Tibial artery (tissue), 4 donors: ENCODE measurements at regions not wholly inside any gene's neighbourhood (a gene's known extent, or its start where the extent isn't known, plus 50 kb on each side); places are given as distances from the start of the nearest gene placed in this dataset.
"Not testable (repeated sequence)": the region's sequence is repeated elsewhere in the genome, so short reads cannot be mapped to it uniquely, and the experiment has no call there.

Source experiments
- DNase-seq, 2 donors: peaks; one replicate each; pipeline ENCODE4 v3.0.0-alpha.2; 2019
- H3K27ac ChIP-seq, 2 donors: fragments of 200-600 bp; sonication (generic) in 1 of 2; 1 replicate in 1 of 2; 2 replicates in 1 of 2; pipeline ENCODE4 v1.5.1; 2018 to 2019; ENCODE audit warnings: mild to moderate bottlenecking in 1 of 2
- H3K27me3 ChIP-seq, 2 donors: fragments of 200-600 bp; sonication (generic) in 1 of 2; one replicate each; pipeline versions ENCODE4 v1.5.1 to v1.6.0; 2016 to 2019
- H3K36me3 ChIP-seq, 3 donors: fragments of 200-600 bp; sonication (generic) in 2 of 3; one replicate each; pipeline ENCODE4 v1.5.1; 2016 to 2019; ENCODE audit warnings: mild to moderate bottlenecking in 2 of 3
- H3K4me1 ChIP-seq, 4 donors: fragments of 200-600 bp; sonication (generic) in 2 of 4; 1 replicate in 3 of 4; 2 replicates in 1 of 4; pipeline ENCODE4 v1.5.1; 2016 to 2019
- H3K4me3 ChIP-seq, 2 donors: fragments of 200-600 bp; sonication (generic) in 1 of 2; 1 replicate in 1 of 2; 2 replicates in 1 of 2; pipeline ENCODE4 v1.5.1; 2018 to 2019; ENCODE audit warnings: mild to moderate bottlenecking in 2 of 2
- H3K9me3 ChIP-seq, 3 donors: fragments of 200-600 bp; sonication (generic) in 1 of 3; one replicate each; pipeline ENCODE4 v1.5.1; 2016 to 2019
- intact Hi-C: fragments of 100-400 bp; cut with DNase I; formaldehyde crosslinking; loops from one replicate; pipeline ENCODE4 v1.15.0; 2023; ENCODE audit warnings: low total_unique reads
- TF ChIP-seq, protein P1 (sequence below), 2 experiments: fragments of 200-600 bp in 1 of 2; fragments of 450-650 bp in 1 of 2; IDR thresholded peaks; one replicate each; pipeline ENCODE4 v1.5.1; 2017 to 2019; ENCODE audit warnings: antibody characterized with exemption in 2 of 2, mild to moderate bottlenecking in 1 of 2, moderate library complexity in 1 of 2

DNA sequence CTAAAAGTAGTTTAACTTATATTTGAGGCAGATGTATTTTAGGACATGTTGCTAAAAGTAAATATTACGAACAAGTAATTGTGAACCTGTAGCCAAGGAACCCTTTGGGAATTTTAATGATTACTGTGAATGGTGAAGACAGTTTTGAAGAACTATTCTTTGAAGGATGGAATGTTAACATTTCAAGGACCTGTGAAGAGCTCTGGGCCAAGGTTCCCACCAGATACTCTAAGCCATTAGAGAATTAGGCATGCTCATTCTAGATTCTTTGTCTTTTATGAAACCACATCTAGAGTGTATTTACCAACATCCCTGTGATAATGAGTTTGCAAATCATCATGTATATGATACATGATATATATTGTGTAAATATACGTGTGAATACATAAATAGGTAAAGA is 99.8 kb downstream of the SEPTIN7 start:
- H3K4me1 ChIP-seq: peaks cover 0 to 8% (median 0%) of the 10 kb centered on the region in 4 donors
- H3K36me3 ChIP-seq: peaks cover 37 to 78% (median 48%) of the 10 kb centered on the region in 3 donors
- H3K4me3 ChIP-seq: no peak overlapping the region
- intact Hi-C loops: no loop called here
- H3K27ac ChIP-seq: no peak overlapping the region
- no peak for DNase-seq
- no peaks in the 10 kb centered on the region for H3K27me3 ChIP-seq
- H3K9me3 ChIP-seq: no peaks in the 10 kb centered on the region
- TF ChIP-seq, protein P1, sequence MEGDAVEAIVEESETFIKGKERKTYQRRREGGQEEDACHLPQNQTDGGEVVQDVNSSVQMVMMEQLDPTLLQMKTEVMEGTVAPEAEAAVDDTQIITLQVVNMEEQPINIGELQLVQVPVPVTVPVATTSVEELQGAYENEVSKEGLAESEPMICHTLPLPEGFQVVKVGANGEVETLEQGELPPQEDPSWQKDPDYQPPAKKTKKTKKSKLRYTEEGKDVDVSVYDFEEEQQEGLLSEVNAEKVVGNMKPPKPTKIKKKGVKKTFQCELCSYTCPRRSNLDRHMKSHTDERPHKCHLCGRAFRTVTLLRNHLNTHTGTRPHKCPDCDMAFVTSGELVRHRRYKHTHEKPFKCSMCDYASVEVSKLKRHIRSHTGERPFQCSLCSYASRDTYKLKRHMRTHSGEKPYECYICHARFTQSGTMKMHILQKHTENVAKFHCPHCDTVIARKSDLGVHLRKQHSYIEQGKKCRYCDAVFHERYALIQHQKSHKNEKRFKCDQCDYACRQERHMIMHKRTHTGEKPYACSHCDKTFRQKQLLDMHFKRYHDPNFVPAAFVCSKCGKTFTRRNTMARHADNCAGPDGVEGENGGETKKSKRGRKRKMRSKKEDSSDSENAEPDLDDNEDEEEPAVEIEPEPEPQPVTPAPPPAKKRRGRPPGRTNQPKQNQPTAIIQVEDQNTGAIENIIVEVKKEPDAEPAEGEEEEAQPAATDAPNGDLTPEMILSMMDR (IDR thresholded peaks at IDR 0.05): no peak

DNA sequence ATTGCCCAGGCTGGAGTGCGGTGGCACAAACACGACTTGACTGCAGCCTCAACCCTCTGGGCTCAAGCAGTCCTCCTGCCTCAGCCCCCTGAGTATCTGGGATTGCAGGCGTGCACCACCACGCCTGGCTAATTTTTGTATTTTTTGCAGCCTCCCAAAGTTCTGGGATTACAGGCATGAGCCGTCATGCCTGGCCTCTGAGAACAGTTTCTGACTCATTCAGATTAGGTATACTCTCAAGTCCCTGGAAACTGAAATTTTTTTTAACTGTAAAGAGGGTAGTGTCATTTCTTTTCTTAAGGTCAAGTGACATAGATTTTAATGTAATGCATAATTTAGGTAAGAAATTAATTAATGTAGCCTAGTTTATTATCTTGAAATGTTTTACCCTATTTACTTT is 104.7 kb downstream of the SEPTIN7 start:
- H3K4me1 ChIP-seq: peaks cover 0 to 13% (median 8%) of the 10 kb centered on the region in 4 donors
- no peak for DNase-seq
- TF ChIP-seq, protein P1 (IDR thresholded peaks at IDR 0.05): no peak
- H3K36me3 ChIP-seq: peaks cover 16 to 46% (median 27%) of the 10 kb centered on the region in 3 donors
- intact Hi-C loops: loop anchor here (5.0 kb wide), 1 partner anchor 198 kb away; no protein-coding TSS in a partner anchor
- H3K27me3 ChIP-seq: no peaks in the 10 kb centered on the region
- H3K9me3 ChIP-seq: no peaks in the 10 kb centered on the region
- H3K27ac ChIP-seq: no peak overlapping the region
- no peak overlapping the region for H3K4me3 ChIP-seq

DNA sequence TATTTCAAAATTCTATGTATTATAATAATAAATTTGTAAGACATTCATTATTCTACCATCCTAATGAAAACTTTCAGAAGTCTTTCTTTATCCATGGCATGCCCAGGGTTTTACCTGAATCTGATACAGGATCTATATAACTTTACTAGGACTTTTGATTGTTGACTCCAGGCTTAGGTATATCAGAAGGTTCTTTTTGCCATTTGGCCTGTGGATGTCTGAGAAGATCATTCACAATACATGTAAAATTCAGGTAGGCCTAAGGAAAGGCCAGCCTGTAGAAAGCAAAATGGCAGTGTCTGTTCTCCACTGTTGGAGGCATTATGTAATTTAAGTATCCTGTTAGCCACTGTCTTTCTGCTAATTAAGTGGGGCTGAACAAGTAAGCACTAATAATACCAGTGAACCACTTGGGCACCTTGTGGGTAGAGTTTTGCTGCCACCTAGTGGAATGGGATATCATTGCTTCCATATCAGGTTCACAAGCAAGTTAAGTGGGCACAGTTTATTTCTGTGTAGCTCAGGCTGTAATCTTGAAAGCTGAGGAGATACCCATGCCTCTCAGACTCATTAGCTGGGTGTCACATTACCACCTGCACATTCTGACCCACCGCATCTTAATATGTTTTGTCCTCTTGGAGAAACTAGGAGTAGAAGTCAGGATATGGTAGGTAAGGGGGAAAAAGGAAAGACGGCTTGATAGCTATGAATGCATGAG is 105.5 kb downstream of the SEPTIN7 start:
- Histone ChIP-seq H3K36me3 (peaks cover 10 to 39% (median 27%) of the 10 kb centered on the region in 3 donors), H3K27me3 (no peaks in the 10 kb centered on the region), H3K4me1 (peaks cover 0 to 13% (median 8%) of the 10 kb centered on the region in 4 donors), H3K4me3 (no peak overlapping the region), H3K27ac (no peak overlapping the region), H3K9me3 (no peaks in the 10 kb centered on the region)
- TF ChIP-seq, protein P1 (IDR thresholded peaks at IDR 0.05): peak; percentile 92 to 93
- intact Hi-C loops: loop anchor here (5.0 kb wide), 1 partner anchor 199 kb away; no protein-coding TSS in a partner anchor
- peak in 1 of 2 donors; percentile 43 for DNase-seq

DNA sequence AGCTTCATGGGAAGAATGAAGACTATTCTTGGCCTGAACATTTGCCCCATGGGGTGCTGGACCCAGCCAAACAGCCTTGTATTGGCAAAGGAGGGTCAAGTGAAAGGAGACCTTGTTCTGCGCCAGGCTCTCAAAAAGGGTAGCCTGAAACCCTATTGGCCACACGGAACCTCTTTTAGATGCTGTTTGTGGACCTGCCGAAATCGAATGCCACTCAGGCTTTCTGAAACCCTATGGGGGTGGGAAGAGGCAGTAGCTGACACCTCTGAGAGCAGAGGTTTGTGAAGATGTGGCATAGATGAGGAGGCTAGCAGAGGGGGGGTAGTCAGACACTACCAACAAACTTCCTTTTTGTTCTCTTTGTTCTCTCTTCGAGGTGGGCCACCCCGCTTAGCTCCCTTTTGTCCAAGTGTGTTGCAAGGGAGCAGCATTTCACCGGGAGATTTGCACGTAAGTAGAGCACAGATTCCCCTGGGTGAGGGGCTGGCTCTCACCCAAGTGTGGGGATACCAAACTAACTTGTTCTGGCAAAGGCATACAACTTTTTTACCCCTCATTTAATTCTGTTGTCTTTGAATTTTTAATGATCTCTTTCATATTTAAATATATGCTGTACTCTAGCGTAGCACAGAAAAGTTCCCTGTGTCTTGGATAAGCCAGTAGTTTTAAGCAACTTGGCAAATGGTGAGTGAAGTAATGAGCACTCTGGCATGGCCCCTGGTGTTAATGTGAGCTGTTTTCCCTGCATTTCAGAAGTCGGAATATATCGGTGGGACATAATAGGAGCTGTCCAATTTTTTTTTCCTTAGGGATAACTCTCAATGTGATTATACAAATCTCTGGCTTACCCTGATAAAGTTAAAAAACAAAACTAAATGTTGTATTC is 107.7 kb downstream of the SEPTIN7 start:
- no peaks in the 10 kb centered on the region for H3K27me3 ChIP-seq
- no peaks in the 10 kb centered on the region for H3K9me3 ChIP-seq
- H3K36me3 ChIP-seq: peaks cover 10 to 18% (median 18%) of the 10 kb centered on the region in 3 donors
- peaks cover 0 to 13% (median 8%) of the 10 kb centered on the region in 4 donors for H3K4me1 ChIP-seq
- TF ChIP-seq, protein P1 (IDR thresholded peaks at IDR 0.05): no peak
- DNase-seq: no peak
- H3K27ac ChIP-seq: no peak overlapping the region
- intact Hi-C loops: loop anchor here (5.0 kb wide), 1 partner anchor 201 kb away; no protein-coding TSS in a partner anchor
- no peak overlapping the region for H3K4me3 ChIP-seq

DNA sequence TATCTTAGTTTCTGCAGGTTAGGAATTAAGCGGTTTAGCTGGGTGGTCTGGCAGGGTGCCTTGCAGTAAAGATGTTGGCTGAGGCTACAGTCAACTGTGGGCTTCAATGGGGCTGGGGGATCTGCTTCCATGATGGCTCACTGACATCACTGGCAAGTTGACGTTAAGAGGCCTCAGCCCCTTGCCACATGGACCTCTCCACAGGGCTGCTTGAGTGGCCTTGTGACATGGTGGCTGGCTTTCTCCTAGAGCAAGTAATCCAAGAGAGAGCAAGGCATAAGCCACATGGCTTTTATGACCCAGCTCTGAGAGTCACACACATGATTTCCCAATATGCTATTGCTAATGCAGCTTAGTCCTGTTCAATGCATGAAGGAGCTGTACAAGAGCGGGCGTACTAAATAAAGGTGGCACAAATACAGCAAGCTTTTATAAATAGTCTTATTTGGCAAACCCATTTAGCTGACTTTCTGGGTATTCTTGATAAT is 109.1 kb downstream of the SEPTIN7 start:
- DNase-seq: no peak
- intact Hi-C loops: loop anchor here (5.0 to 10.0 kb wide), 2 partner anchors 203 to 405 kb away; no protein-coding TSS in a partner anchor
- Histone ChIP-seq H3K27ac (no peak overlapping the region), H3K27me3 (no peaks in the 10 kb centered on the region), H3K4me3 (no peak overlapping the region), H3K9me3 (no peaks in the 10 kb centered on the region), H3K4me1 (peaks cover 0 to 13% (median 8%) of the 10 kb centered on the region in 4 donors), H3K36me3 (peaks cover 0 to 7% (median 6%) of the 10 kb centered on the region in 3 donors)
- TF ChIP-seq, protein P1 (IDR thresholded peaks at IDR 0.05): no peak

DNA sequence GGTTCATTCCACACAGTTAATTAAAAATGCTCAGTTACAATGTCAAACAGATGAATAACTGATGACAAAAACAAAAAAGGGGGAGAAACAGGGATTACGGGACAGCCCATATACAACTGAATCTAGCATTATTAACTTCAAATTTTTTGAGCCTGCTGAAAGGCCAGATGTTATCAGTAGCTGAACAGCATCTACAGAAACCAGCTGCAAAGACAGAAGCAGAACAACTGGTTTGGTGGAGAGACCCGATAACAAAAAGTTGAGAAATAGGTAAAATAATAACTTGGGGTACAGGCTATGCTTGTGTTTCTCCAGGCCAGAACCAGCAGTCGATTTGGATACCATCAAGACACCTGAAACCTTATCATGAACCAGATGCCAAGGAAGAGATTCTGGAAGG is 109.8 kb downstream of the SEPTIN7 start:
- not testable (repeated sequence) for H3K4me3 ChIP-seq, H3K9me3 ChIP-seq, H3K36me3 ChIP-seq, DNase-seq, H3K27ac ChIP-seq, H3K27me3 ChIP-seq
- H3K4me1 ChIP-seq: peaks cover 0 to 13% (median 8%) of the 10 kb centered on the region in 4 donors
- intact Hi-C loops: loop anchor here (10.0 kb wide), 1 partner anchor 404 kb away; no protein-coding TSS in a partner anchor

DNA sequence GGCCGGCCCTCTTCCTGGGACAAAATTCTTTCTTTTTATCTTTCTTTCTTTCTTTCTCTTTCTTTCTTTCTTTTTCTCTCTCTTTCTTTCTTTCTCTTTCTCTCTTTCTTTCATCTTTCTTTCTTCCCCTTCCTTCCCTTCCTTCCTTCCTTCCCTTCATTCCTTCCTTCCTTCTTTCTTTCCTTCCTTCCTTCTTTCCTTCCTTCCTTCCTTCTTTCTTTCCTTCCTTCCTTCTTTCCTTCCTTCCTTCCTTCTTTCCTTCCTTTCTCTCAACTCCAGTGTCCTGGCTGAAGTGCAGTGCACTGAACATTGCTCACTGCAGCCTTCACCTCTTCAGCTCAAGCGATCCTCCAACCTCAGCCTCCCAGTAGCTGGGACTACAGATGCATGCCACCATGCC is 112.5 kb downstream of the SEPTIN7 start:
- not testable (repeated sequence) for DNase-seq, H3K4me1 ChIP-seq
- intact Hi-C loops: loop anchor here (10.0 kb wide), 1 partner anchor 401 kb away; no protein-coding TSS in a partner anchor

DNA sequence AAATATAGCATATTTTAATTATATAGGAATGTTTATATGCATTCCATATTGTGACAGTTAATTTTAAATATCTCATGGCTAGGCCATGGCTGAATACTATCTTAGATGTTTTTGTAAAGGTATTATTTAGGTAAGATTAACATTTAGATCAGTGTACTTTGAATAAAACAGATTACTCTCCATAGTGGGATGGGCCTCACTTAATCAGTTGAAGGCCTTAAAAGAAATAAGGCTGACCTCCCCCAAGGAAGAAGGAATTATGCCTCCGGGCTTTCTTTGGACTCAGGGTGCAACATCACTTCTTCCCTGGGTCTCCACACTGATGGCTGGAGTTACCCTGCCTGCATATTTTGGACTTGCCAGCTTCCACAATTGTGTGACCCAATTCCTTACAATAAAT is 113.4 kb downstream of the SEPTIN7 start:
- H3K9me3 ChIP-seq, H3K36me3 ChIP-seq, H3K27me3 ChIP-seq, H3K4me1 ChIP-seq, H3K27ac ChIP-seq, DNase-seq, H3K4me3 ChIP-seq: not testable (repeated sequence)
- intact Hi-C loops: loop anchor here (10.0 kb wide), 1 partner anchor 401 kb away; no protein-coding TSS in a partner anchor

More for the DNA sequence above, 112.5 kb downstream of the SEPTIN7 start:
- H3K27ac ChIP-seq, H3K27me3 ChIP-seq, H3K36me3 ChIP-seq, H3K4me3 ChIP-seq, H3K9me3 ChIP-seq: not testable (repeated sequence)
